Hepatocyte (in vitro differentiated cells): ENCODE measurements at regions not wholly inside any gene's neighbourhood (a gene's known extent, or its start where the extent isn't known, plus 50 kb on each side); places are given as distances from the start of the nearest gene placed in this dataset.

ENCODE experiments used
- DNase-seq: peaks from one replicate; pipeline ENCODE4 v3.0.0-alpha.2; 2016; ENCODE audit warnings: low spot score
- H2AFZ ChIP-seq: fragments of 200-600 bp; sonication (generic); 2 replicates; pipeline ENCODE4 v1.6.0; 2016; ENCODE audit warnings: antibody characterized with exemption, mild to moderate bottlenecking
- H3K27ac ChIP-seq: fragments of 200-600 bp; sonication (generic); 2 replicates; pipeline ENCODE4 v1.5.1; 2016; ENCODE audit warnings: mild to moderate bottlenecking
- H3K27me3 ChIP-seq: fragments of 200-600 bp; sonication (generic); 2 replicates; pipeline ENCODE4 v1.6.1; 2016
- H3K36me3 ChIP-seq: fragments of 200-600 bp; sonication (generic); replicated peaks from 2 replicates; pipeline ENCODE4 v1.5.1; 2016; ENCODE audit warnings: low read depth; ENCODE audit not compliant: insufficient read depth
- H3K4me1 ChIP-seq: fragments of 200-600 bp; sonication (generic); 2 replicates; pipeline ENCODE4 v1.5.1; 2016; ENCODE audit warnings: mild to moderate bottlenecking, moderate library complexity; ENCODE audit not compliant: insufficient read depth
- H3K4me2 ChIP-seq: fragments of 200-600 bp; sonication (generic); 2 replicates; pipeline ENCODE4 v1.6.0; 2016
- H3K4me3 ChIP-seq: fragments of 200-600 bp; sonication (generic); 2 replicates; pipeline ENCODE4 v1.5.1; 2016; ENCODE audit warnings: mild to moderate bottlenecking
- H3K79me2 ChIP-seq: fragments of 200-600 bp; sonication (generic); 2 replicates; pipeline ENCODE4 v1.6.0; 2017; ENCODE audit warnings: mild to moderate bottlenecking
- H3K9me2 ChIP-seq: fragments of 200-600 bp; sonication (generic); replicated peaks from 2 replicates; pipeline ENCODE4 v1.6.0; 2017; ENCODE audit warnings: mild to moderate bottlenecking; ENCODE audit not compliant: insufficient read depth
- H3K9me3 ChIP-seq: fragments of 200-600 bp; sonication (generic); 2 replicates; pipeline ENCODE4 v1.5.1; 2016; ENCODE audit warnings: low read depth, mild to moderate bottlenecking
- H4K20me1 ChIP-seq: fragments of 200-600 bp; sonication (generic); 2 replicates; pipeline ENCODE4 v1.6.0; 2016; ENCODE audit warnings: mild to moderate bottlenecking; ENCODE audit not compliant: insufficient read depth, poor library complexity, severe bottlenecking
- EZH2 ChIP-seq: fragments of 200-600 bp; sonication (generic); IDR thresholded peaks from 2 replicates; pipeline ENCODE4 v1.6.1; 2016; ENCODE audit warnings: antibody characterized with exemption, mild to moderate bottlenecking, borderline replicate concordance
- EZH2phosphoT487 ChIP-seq: fragments of 200-600 bp; sonication (generic); IDR thresholded peaks from one replicate; pipeline ENCODE4 v1.6.1; 2018; ENCODE audit warnings: antibody characterized with exemption, mild to moderate bottlenecking, low read depth, moderate library complexity; ENCODE audit not compliant: unreplicated experiment, severe bottlenecking
- WGBS: methylation state at CpG from one replicate; pipeline ENCODE4 v1.1.6; 2016; ENCODE audit warnings: low lambda C conversion rate; ENCODE audit errors: missing lambda C conversion rate; 5-methylcytosine and 5-hydroxymethylcytosine counted together
- TF ChIP-seq, protein P1 (sequence below): fragments of 200-600 bp; sonication (generic); IDR thresholded peaks from 2 replicates; pipeline ENCODE4 v1.5.1; 2016; ENCODE audit warnings: antibody characterized with exemption, mild to moderate bottlenecking; ENCODE audit not compliant: poor library complexity

- Histone ChIP-seq H3K9me3 (no peaks in the 10 kb centered on the region), H3K4me1 (no peaks in the 10 kb centered on the region), H3K4me3 (no peak overlapping the region), H2AFZ (no peak overlapping the region), H3K79me2 (no peaks in the 10 kb centered on the region), H3K36me3 (no peaks in the 10 kb centered on the region), H3K9me2 (no peaks in the 10 kb centered on the region), H3K27ac (no peak overlapping the region), H3K4me2 (no peak overlapping the region), H3K27me3 (no peaks in the 10 kb centered on the region), H4K20me1 (no peaks in the 10 kb centered on the region)
- TF ChIP-seq, protein P1, sequence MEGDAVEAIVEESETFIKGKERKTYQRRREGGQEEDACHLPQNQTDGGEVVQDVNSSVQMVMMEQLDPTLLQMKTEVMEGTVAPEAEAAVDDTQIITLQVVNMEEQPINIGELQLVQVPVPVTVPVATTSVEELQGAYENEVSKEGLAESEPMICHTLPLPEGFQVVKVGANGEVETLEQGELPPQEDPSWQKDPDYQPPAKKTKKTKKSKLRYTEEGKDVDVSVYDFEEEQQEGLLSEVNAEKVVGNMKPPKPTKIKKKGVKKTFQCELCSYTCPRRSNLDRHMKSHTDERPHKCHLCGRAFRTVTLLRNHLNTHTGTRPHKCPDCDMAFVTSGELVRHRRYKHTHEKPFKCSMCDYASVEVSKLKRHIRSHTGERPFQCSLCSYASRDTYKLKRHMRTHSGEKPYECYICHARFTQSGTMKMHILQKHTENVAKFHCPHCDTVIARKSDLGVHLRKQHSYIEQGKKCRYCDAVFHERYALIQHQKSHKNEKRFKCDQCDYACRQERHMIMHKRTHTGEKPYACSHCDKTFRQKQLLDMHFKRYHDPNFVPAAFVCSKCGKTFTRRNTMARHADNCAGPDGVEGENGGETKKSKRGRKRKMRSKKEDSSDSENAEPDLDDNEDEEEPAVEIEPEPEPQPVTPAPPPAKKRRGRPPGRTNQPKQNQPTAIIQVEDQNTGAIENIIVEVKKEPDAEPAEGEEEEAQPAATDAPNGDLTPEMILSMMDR: no peak
- TF ChIP-seq EZH2 (no peak), EZH2phosphoT487 (no peak)
- 90% methylated on average over 4 of the region's 4 CpGs for WGBS
- no peak for DNase-seq
Observed at GRCh38 chr4:65868096-65868824, 198.0 kb upstream of the EPHA5 start.

DNA sequence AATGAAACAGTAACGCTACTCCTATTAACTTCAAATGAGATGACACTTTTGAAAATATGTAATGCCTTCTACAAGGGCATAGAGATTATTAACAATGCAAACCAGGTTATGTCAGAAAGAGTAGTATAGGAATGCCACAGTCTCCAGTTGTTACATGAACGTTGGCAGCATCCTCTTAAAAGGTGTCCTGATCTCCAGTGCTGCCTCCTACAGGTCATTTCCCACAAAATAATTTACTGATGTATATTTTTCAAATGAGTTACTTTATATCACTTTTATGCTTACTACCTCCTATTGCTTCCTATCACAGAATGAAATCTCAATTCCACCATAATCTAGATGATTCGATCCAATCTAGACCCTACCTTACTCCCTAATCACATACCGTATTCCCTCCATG, 195.2 kb upstream of the EPHA5 start:
- DNase-seq: peak; percentile 38
- Histone ChIP-seq H3K4me2 (no peak overlapping the region), H4K20me1 (no peaks in the 10 kb centered on the region), H3K4me1 (no peaks in the 10 kb centered on the region), H3K27ac (no peak overlapping the region), H3K9me3 (no peaks in the 10 kb centered on the region), H3K36me3 (no peaks in the 10 kb centered on the region), H3K9me2 (no peaks in the 10 kb centered on the region), H3K27me3 (no peaks in the 10 kb centered on the region), H3K4me3 (no peak overlapping the region), H2AFZ (no peak overlapping the region), H3K79me2 (no peaks in the 10 kb centered on the region)
- WGBS: 56% methylated on average over 4 of the region's 4 CpGs
- TF ChIP-seq, protein P1: peak; percentile 43
- TF ChIP-seq EZH2phosphoT487: no peak
- TF ChIP-seq EZH2: no peak

- H3K36me3 ChIP-seq: no peaks in the 10 kb centered on the region
- DNase-seq: no peak
- H3K4me3 ChIP-seq: no peak overlapping the region
- H3K9me2 ChIP-seq: no peaks in the 10 kb centered on the region
- H3K4me1 ChIP-seq: no peaks in the 10 kb centered on the region
- no peak overlapping the region for H3K27ac ChIP-seq
- no peaks in the 10 kb centered on the region for H3K79me2 ChIP-seq
- H3K9me3 ChIP-seq: no peaks in the 10 kb centered on the region
- TF ChIP-seq EZH2: no peak
- no peak for TF ChIP-seq EZH2phosphoT487
- TF ChIP-seq, protein P1: no peak
- no peak overlapping the region for H2AFZ ChIP-seq
- H3K4me2 ChIP-seq: no peak overlapping the region
- WGBS: 91% methylated on average over 2 of the region's 2 CpGs
- no peaks in the 10 kb centered on the region for H3K27me3 ChIP-seq
- no peaks in the 10 kb centered on the region for H4K20me1 ChIP-seq
Observed at GRCh38 chr4:65861993-65862392, 191.7 kb upstream of the EPHA5 start.
